ENCODE measurements at regions not wholly inside any gene's neighbourhood (a gene's known extent, or its start where the extent isn't known, plus 50 kb on each side); places are given as distances from the start of the nearest gene placed in this dataset.

GRCh38 chr1:116277840-116278540, 95.1 kb upstream of the ATP1A1 start:
- DNase-seq: no peak
- no peaks in the 10 kb centered on the region for H3K36me3 ChIP-seq
- TF ChIP-seq CTCF (IDR thresholded peaks at IDR 0.05) (no peak), POLR2A (IDR thresholded peaks at IDR 0.05) (no peak), EP300 (IDR thresholded peaks at IDR 0.05) (no peak)
- H3K4me1 ChIP-seq: no peaks in the 10 kb centered on the region
- H3K27ac ChIP-seq: no peak overlapping the region
- no peaks in the 10 kb centered on the region for H3K9me3 ChIP-seq
- intact Hi-C loops (cut with DNase I; ENCODE audit: low total_unique reads): no loop called here
- H3K27me3 ChIP-seq: peaks cover 0 to 6% (median 0%) of the 10 kb centered on the region in 3 donors
- 62 to 72% (median 68%) methylated on average over 6 of the region's 6 CpGs for WGBS, 5 donors
- no peak overlapping the region for H3K4me3 ChIP-seq

- H3K9me3 ChIP-seq: no peaks in the 10 kb centered on the region
- H3K36me3 ChIP-seq: no peaks in the 10 kb centered on the region
- H3K27me3 ChIP-seq: peaks cover 0 to 6% (median 0%) of the 10 kb centered on the region in 3 donors
- H3K27ac ChIP-seq: no peak overlapping the region
- 92 to 95% (median 94%) methylated on average over 6 of the region's 6 CpGs for WGBS, 5 donors
- intact Hi-C loops (cut with DNase I; ENCODE audit: low total_unique reads): no loop called here
- no peak overlapping the region for H3K4me3 ChIP-seq
- no peak for DNase-seq
- TF ChIP-seq POLR2AphosphoS5 (IDR thresholded peaks at IDR 0.05) (no peak), EP300 (IDR thresholded peaks at IDR 0.05) (no peak), POLR2A (IDR thresholded peaks at IDR 0.05) (no peak), CTCF (IDR thresholded peaks at IDR 0.05) (no peak)
- no peaks in the 10 kb centered on the region for H3K4me1 ChIP-seq
Observed at GRCh38 chr1:116278541-116278866, 94.5 kb upstream of the ATP1A1 start.

GRCh38 chr1:116279715-116280114, 93.3 kb upstream of the ATP1A1 start:
- H3K27ac ChIP-seq: no peak overlapping the region
- no peak for DNase-seq
- TF ChIP-seq CTCF (IDR thresholded peaks at IDR 0.05) (no peak), POLR2A (IDR thresholded peaks at IDR 0.05) (no peak), POLR2AphosphoS5 (IDR thresholded peaks at IDR 0.05) (no peak), EP300 (IDR thresholded peaks at IDR 0.05) (no peak)
- H3K27me3 ChIP-seq: peaks cover 0 to 6% (median 0%) of the 10 kb centered on the region in 3 donors
- H3K4me3 ChIP-seq: no peak overlapping the region
- intact Hi-C loops (cut with DNase I; ENCODE audit: low total_unique reads): no loop called here
- H3K9me3 ChIP-seq: no peaks in the 10 kb centered on the region
- no peaks in the 10 kb centered on the region for H3K4me1 ChIP-seq
- 67 to 83% (median 76%) methylated on average over 3 of the region's 3 CpGs for WGBS, 5 donors
- H3K36me3 ChIP-seq: no peaks in the 10 kb centered on the region

GRCh38 chr1:116284819-116285390, 88.1 kb upstream of the ATP1A1 start:
- Histone ChIP-seq H3K27ac (no peak overlapping the region), H3K36me3 (no peaks in the 10 kb centered on the region), H3K9me3 (no peaks in the 10 kb centered on the region), H3K4me3 (no peak overlapping the region), H3K4me1 (no peaks in the 10 kb centered on the region), H3K27me3 (no peaks in the 10 kb centered on the region)
- TF ChIP-seq CTCF (IDR thresholded peaks at IDR 0.05): no peak
- TF ChIP-seq POLR2AphosphoS5 (IDR thresholded peaks at IDR 0.05): no peak
- TF ChIP-seq POLR2A (IDR thresholded peaks at IDR 0.05): no peak
- intact Hi-C loops (cut with DNase I; ENCODE audit: low total_unique reads): no loop called here
- no peak for DNase-seq
- 89 to 95% (median 92%) methylated on average over 5 of the region's 5 CpGs for WGBS, 5 donors
